VCaP (cell line): ENCODE measurements at regions not wholly inside any gene's neighbourhood (a gene's known extent, or its start where the extent isn't known, plus 50 kb on each side); places are given as distances from the start of the nearest gene placed in this dataset.

Experiments
- H3K27ac ChIP-seq: fragments of 450-650 bp; 2 replicates; pipeline ENCODE4 v1.5.1; 2017
- TF ChIP-seq, protein P1 (sequence below): fragments of 450-650 bp; conservative IDR thresholded peaks from 2 replicates; pipeline ENCODE4 v1.5.1; 2017; ENCODE audit warnings: mild to moderate bottlenecking, moderate library complexity

DNA sequence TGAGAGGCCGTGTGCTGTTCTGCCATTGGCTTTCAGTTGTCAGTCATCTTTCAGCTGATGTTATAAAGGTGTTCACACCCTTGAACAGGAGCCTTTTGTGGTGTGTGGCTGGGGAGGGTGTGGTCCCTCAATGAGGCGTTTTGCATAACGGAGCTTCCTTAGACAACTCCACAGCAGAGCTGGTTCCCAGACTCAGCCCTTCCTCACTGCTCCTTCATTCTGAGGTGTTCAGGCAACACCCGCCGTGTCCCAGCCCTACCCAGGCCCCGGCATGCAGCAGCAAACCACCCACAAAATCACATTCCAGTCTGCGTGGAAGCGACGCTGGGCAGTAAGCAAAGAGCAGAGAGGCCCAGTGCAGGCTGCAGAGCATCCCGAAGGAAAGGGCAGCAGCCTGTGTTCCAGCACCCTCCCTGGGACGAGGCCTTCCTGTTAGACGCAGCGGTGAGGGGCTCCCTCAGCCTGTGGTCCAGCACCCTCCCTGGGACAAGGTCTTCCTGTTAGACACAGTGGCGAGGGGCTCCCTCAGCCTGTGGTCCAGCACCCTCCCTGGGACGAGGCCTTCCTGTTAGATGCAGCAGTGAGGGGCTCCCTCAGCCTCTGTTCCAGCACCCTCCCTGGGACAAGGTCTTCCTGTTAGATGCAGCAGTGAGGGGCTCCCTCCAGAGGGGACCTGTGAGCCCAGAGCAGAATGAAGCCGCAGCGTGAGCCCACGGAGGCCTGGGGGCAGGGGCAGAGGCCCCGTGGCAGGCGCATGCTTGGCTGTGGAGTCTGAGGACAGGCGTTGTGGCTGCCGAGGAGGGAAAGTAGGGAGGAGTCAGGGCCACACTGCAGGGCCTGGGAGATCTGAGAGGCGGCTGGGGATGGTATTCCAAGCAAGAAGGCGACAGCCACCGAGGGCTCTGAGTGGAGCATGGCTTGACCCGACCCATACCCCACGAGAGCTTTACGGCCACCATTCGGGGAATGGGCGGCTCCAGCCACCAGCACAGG, 201.8 kb upstream of the HDAC4 start:
- no peak overlapping the region for H3K27ac ChIP-seq
- TF ChIP-seq, protein P1, sequence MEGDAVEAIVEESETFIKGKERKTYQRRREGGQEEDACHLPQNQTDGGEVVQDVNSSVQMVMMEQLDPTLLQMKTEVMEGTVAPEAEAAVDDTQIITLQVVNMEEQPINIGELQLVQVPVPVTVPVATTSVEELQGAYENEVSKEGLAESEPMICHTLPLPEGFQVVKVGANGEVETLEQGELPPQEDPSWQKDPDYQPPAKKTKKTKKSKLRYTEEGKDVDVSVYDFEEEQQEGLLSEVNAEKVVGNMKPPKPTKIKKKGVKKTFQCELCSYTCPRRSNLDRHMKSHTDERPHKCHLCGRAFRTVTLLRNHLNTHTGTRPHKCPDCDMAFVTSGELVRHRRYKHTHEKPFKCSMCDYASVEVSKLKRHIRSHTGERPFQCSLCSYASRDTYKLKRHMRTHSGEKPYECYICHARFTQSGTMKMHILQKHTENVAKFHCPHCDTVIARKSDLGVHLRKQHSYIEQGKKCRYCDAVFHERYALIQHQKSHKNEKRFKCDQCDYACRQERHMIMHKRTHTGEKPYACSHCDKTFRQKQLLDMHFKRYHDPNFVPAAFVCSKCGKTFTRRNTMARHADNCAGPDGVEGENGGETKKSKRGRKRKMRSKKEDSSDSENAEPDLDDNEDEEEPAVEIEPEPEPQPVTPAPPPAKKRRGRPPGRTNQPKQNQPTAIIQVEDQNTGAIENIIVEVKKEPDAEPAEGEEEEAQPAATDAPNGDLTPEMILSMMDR = no peak

DNA sequence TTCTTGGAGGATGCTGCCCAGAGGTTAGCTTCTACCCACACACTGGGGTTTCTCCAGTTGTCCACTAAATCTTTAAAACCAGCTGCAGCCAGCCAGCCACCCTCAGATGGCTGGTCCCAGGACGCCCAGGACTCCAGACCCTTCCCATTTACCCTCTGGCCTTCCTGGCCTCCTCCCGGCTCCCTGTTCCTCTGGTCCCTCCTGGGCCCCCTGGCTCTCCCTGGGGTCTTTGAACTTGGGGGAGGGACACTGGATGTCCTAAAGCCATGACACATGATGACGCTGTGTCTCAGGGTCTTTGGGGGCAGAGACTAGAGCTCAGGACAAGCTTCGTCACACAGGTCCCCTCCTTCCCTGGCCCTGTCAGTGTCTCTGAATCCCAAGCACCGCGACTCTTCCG, 201.1 kb upstream of the HDAC4 start:
- TF ChIP-seq, protein P1 = no peak
- H3K27ac ChIP-seq = no peak overlapping the region

DNA sequence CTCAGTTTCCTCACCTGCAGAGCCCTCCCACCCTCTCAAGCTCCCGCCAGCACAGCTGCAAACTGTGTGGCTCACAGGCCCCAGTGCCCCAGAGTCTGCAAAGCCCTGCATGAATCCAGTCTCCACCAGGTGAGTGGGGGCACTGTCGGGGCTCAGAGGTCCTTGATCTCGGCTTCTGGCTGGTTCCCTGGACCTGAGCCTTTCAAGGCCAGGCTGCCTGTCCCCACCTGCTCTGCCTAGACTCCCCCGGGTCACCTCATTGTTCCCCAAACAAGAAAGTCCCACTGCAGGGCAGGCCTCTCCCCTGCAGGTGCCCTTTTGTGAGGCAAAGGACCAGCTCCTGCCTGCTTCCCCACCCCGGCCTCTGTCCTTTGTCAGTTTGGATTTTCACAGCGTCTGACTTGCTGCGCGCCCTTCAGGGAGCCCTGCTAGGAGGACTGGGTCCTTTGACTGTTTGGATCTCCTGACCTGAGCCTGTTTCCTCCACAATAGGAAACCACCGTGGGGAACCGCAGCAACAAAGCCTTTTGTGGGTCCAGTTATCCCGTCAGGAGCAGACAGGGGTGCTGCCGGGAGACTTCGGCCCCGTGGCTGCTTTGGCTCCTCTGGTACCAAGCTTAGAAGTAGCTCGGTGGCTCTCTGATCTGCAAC, 200.5 kb upstream of the HDAC4 start:
- no peak overlapping the region for H3K27ac ChIP-seq
- TF ChIP-seq, protein P1 = no peak

DNA sequence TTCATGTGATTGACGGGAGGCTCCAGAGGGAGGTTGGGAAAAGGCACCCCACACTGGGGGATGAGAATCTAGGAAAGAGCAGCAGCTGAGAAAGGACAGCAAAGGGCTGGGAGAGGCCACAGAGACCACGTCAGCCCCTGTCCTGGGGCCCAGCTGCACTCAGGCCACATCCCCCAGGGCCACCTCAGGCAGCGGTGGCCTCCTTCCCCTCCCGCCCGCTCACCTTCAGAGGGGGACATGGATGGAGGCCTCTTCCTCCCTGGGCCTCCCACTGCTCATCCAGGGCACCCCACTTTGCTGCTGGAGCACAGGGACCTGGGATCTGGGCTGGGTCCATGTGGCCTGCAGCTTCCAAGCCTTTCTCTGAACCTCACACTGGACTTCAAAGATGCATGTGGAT, 199.8 kb upstream of the HDAC4 start:
- no peak overlapping the region for H3K27ac ChIP-seq
- TF ChIP-seq, protein P1 = no peak

DNA sequence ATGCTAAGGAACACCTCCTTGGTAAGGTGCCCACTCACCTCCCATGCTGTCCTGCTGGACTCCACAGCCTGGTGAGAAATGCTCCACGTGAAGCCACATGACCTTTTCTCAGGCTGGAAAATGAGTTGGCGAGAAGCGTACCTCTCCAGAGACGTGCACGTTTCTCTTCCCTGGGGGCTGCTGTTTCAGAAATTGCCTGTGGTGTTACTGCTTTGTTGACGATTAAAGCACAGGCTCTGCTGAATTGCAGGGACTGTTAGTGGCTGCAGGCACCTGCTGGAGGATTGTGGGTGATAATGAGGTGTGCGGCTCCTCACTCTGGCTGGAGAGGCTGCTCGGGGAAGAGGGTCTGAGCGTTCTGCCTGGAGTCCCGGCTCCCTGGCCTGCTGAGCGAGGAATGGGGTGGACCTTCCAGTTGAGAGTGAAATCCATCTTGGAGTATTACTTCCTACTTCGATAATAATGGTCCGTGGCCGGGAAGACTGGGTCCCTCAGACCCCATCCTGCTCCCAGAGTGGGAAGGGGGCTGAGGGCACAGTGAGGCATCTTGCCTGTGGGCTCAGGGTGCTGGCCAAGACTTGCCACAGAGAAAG, 199.3 kb upstream of the HDAC4 start:
- H3K27ac ChIP-seq = no peak overlapping the region
- TF ChIP-seq, protein P1 = no peak

DNA sequence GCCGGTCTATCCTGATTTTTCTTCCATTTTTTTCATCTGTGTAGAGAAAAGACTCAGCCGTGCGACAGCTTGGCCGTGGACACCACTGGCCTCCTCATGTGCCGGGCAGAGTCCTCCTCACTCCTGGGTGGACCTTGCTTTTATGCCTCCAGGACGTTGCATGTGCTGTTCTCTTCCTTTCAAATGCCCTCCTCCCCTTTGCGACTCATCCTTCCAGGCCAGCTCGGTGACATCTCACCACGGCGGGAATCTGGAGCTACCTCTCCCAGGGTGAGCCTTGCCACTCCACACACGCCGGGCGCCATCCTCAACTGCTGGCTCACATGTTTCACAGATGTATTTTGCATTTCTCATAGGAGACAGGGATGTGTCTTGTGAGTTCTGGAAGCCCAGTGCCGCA, 198.5 kb upstream of the HDAC4 start:
- TF ChIP-seq, protein P1 = no peak
- H3K27ac ChIP-seq = no peak overlapping the region

DNA sequence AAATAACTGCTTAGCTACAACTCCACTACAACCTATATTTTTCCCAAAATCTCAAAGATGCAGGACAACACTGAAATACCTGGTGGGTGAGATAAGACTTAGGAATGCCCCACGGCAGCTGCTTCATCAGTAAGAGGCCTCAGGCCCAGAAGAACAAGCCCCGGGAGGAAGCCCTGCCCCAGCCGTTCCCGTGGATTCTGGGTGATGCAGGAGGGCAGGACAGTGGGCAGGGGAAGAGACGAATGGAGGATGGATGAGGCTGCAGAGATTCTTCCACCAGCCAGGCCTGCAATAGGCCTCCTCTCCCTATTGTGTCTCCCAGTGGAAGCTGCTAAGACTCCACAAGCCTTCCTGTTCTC, 197.9 kb upstream of the HDAC4 start:
- H3K27ac ChIP-seq = no peak overlapping the region
- TF ChIP-seq, protein P1 = no peak
